Vagina (tissue), 2 donors: ENCODE measurements at regions not wholly inside any gene's neighbourhood (a gene's known extent, or its start where the extent isn't known, plus 50 kb on each side); places are given as distances from the start of the nearest gene placed in this dataset.

Source experiments
- POLR2A ChIP-seq, 2 donors: fragments of 450-650 bp; IDR thresholded peaks; one replicate each; pipeline ENCODE4 v1.6.1; 2017; ENCODE audit warnings: antibody characterized with exemption in 2 of 2, mild to moderate bottlenecking in 2 of 2, moderate library complexity in 2 of 2
- TF ChIP-seq, protein P1 (sequence below), 3 experiments: fragments of 450-650 bp in 2 of 3; fragments of 200-600 bp in 1 of 3; sonication (generic) in 1 of 3; IDR thresholded peaks; one replicate each; pipeline ENCODE4 v1.5.1; 2017 to 2019; ENCODE audit warnings: antibody characterized with exemption in 3 of 3, mild to moderate bottlenecking in 2 of 3, moderate library complexity in 2 of 3

DNA sequence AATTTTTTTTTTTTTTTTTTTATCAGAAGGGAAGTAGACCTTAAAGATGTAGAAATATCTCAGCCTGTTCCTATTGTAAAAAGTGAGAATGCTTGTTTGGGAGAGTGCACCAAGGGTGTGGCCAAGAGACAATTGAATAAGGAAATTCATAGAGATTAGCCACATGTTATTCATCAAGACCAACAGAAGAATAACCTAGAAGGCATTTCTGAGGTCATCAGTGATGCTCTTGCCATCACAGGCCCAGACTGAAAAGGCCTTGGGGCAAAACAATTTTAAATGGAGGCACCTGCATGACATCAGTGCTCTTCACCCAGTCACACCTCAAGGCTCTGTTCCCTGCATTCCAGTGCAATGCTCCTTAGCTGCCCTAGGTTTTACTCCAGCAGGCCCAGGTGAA is 2043.3 kb upstream of the PIK3C3 start:
- TF ChIP-seq, protein P1, sequence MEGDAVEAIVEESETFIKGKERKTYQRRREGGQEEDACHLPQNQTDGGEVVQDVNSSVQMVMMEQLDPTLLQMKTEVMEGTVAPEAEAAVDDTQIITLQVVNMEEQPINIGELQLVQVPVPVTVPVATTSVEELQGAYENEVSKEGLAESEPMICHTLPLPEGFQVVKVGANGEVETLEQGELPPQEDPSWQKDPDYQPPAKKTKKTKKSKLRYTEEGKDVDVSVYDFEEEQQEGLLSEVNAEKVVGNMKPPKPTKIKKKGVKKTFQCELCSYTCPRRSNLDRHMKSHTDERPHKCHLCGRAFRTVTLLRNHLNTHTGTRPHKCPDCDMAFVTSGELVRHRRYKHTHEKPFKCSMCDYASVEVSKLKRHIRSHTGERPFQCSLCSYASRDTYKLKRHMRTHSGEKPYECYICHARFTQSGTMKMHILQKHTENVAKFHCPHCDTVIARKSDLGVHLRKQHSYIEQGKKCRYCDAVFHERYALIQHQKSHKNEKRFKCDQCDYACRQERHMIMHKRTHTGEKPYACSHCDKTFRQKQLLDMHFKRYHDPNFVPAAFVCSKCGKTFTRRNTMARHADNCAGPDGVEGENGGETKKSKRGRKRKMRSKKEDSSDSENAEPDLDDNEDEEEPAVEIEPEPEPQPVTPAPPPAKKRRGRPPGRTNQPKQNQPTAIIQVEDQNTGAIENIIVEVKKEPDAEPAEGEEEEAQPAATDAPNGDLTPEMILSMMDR (IDR thresholded peaks at IDR 0.05) = no peak
- TF ChIP-seq POLR2A (IDR thresholded peaks at IDR 0.05) = no peak
